ENCODE measurements at regions not wholly inside any gene's neighbourhood (a gene's known extent, or its start where the extent isn't known, plus 50 kb on each side); places are given as distances from the start of the nearest gene placed in this dataset.

- TF ChIP-seq POLR2AphosphoS5 (IDR thresholded peaks at IDR 0.05; ENCODE audit: borderline replicate concordance, low read depth, low read length) = no peak
- no peak for TF ChIP-seq EZH2 (IDR thresholded peaks at IDR 0.05)
Measured at GRCh38 chr11:69374110-69374945, 80.4 kb downstream of the MYEOV start.

Measured in SK-N-MC (cell line).